Heart left ventricle (tissue), 16 donors: ENCODE measurements at regions not wholly inside any gene's neighbourhood (a gene's known extent, or its start where the extent isn't known, plus 50 kb on each side); places are given as distances from the start of the nearest gene placed in this dataset.
"Not testable (repeated sequence)": the region's sequence is repeated elsewhere in the genome, so short reads cannot be mapped to it uniquely, and the experiment has no call there.

ENCODE experiments used
- ATAC-seq, 4 donors: fragments of 200-7000 bp; cut with Tn5 transposase; one replicate each; pipeline ENCODE4 v1.9.1; 2020 to 2022; ENCODE audit warnings: moderate library complexity in 4 of 4, mild to moderate bottlenecking in 3 of 4, moderate number of reproducible peaks in 1 of 4
- DNase-seq, 5 donors: peaks; one replicate each; pipeline ENCODE4 v3.0.0-alpha.2; 2020
- H3K27ac ChIP-seq, 12 donors: fragments of 200-600 bp; sonication (generic) in 4 of 12; one replicate each; pipeline versions ENCODE4 v1.5.0 to v1.8.0; 2016 to 2022; ENCODE audit warnings: mild to moderate bottlenecking in 2 of 12
- H3K27me3 ChIP-seq, 9 donors: fragments of 200-600 bp; sonication (generic) in 2 of 9; one replicate each; pipeline versions ENCODE4 v1.5.1 to v1.8.0; 2016 to 2022; ENCODE audit warnings: mild to moderate bottlenecking in 3 of 9
- H3K36me3 ChIP-seq, 9 donors: fragments of 200-600 bp; sonication (generic) in 2 of 9; one replicate each; pipeline versions ENCODE4 v1.5.0 to v1.8.0; 2018 to 2022; ENCODE audit warnings: mild to moderate bottlenecking in 2 of 9
- H3K4me1 ChIP-seq, 12 donors: fragments of 200-600 bp; sonication (generic) in 4 of 12; one replicate each; pipeline versions ENCODE4 v1.5.0 to v1.8.0; 2016 to 2022; ENCODE audit warnings: mild to moderate bottlenecking in 3 of 12
- H3K4me3 ChIP-seq, 12 donors: fragments of 200-600 bp; sonication (generic) in 4 of 12; one replicate each; pipeline versions ENCODE4 v1.5.0 to v1.8.0; 2017 to 2022; ENCODE audit warnings: mild to moderate bottlenecking in 9 of 12, moderate library complexity in 4 of 12
- H3K9me3 ChIP-seq, 12 donors: fragments of 200-600 bp; sonication (generic) in 4 of 12; one replicate each; pipeline versions ENCODE4 v1.5.0 to v1.8.0; 2016 to 2022; ENCODE audit warnings: mild to moderate bottlenecking in 1 of 12
- CTCF ChIP-seq, 12 donors: fragments of 200-600 bp; sonication (generic) in 4 of 12; IDR thresholded peaks; one replicate each; pipeline versions ENCODE4 v1.5.0 to v1.8.0; 2018 to 2022; ENCODE audit warnings: antibody characterized with exemption in 12 of 12, mild to moderate bottlenecking in 5 of 12
- POLR2A ChIP-seq, 2 donors: fragments of 450-650 bp; IDR thresholded peaks; one replicate each; pipeline ENCODE4 v1.6.1; 2017; ENCODE audit warnings: antibody characterized with exemption in 2 of 2, mild to moderate bottlenecking in 2 of 2, moderate library complexity in 2 of 2
- WGBS, 4 donors: extraction: QIAGEN DNeasy Blood & Tissue Kit in 2 of 4; methylation state at CpG; one replicate each; pipeline versions ENCODE4 v1.1.5 to v1.1.7; 2013 to 2018; 5-methylcytosine and 5-hydroxymethylcytosine counted together
- intact Hi-C, 10 donors: fragments of 100-400 bp; cut with DNase I; formaldehyde crosslinking; loops; one replicate each; pipeline versions ENCODE4 v1.11.1 to v1.14.2; 2022
- donor health status: ischemic (EF 13 %, LVEDD 7.1; RV severe dilation, severe dysfunction).
- donor health status: healthy with polysubstance abuse.
- donor health status: DM: no; HTN: yes; CAD: no.
- donor health status: DM: no; HTN: no; CAD: no.
- donor health status: ischemic (EF 25% LVEDD 6.9; RV normal size, moderate dysfunction).
- donor health status: ischemic (EF 25% LVEDD 5.7; RV mildly dilated, moderate dysfunction).
- donor health status: healthy.
- donor health status: DM: yes; HTN: yes; CAD: no.
- donor health status: ischemic (EF 35%, LVEDD 5.7; RV mildly dilated, moderate dysfunction).
- donor health status: nonischemic (EF 11% LVEDD 7.7; RV severe dilation, severe dysfunction).
- donor health status: DM: yes; HTN: yes; CAD: no.
- donor health status: PGD.
- donor health status: ischemic (EF 29% LVEDD 5.4; RV normal size, mild dysfunction).
- donor health status: nonischemic (EF 23%, LVEDD 6.1; RV moderate dilation, normal function).

- no peaks in the 10 kb centered on the region for H3K27me3 ChIP-seq
- peak in 4 of 5 donors; percentile 48 to 67 (median 58) for DNase-seq
These were observed 136.6 kb downstream of the COPRS start for GRCh38 chr17:31722251-31723056.

GRCh38 chr17:31721291-31722025, 137.6 kb downstream of the COPRS start:
- no peaks in the 10 kb centered on the region for H3K27me3 ChIP-seq
- H3K36me3 ChIP-seq, result no peaks in the 10 kb centered on the region
- intact Hi-C loops, result no loop called here
- H3K4me1 ChIP-seq, result peaks cover 3 to 35% (median 19%) of the 10 kb centered on the region in 12 donors
- no peak overlapping the region for H3K4me3 ChIP-seq
- H3K9me3 ChIP-seq, result no peaks in the 10 kb centered on the region
- DNase-seq, result no peak
- ATAC-seq, result peak in 1 of 4 donors; percentile 19
- WGBS, 4 donors, result 84 to 88% (median 87%) methylated on average over 8 of the region's 8 CpGs
- TF ChIP-seq POLR2A (IDR thresholded peaks at IDR 0.05) (no peak), CTCF (IDR thresholded peaks at IDR 0.05) (no peak)
- H3K27ac ChIP-seq, result peak overlapping the region in 11 of 12 donors; percentile 44 to 82 (median 74)

More at GRCh38 chr17:31722251-31723056, 136.6 kb downstream of the COPRS start:
- no peaks in the 10 kb centered on the region for H3K36me3 ChIP-seq
- no peak overlapping the region for H3K4me3 ChIP-seq
- peak overlapping the region in 11 of 12 donors; percentile 44 to 82 (median 74) for H3K27ac ChIP-seq
- H3K9me3 ChIP-seq, result no peaks in the 10 kb centered on the region
- TF ChIP-seq POLR2A (IDR thresholded peaks at IDR 0.05) (no peak), CTCF (IDR thresholded peaks at IDR 0.05) (peak in 1 of 12 donors; percentile 14)
- intact Hi-C loops, result no loop called here
- H3K4me1 ChIP-seq, result peaks cover 3 to 35% (median 19%) of the 10 kb centered on the region in 12 donors
- WGBS, 4 donors, result 37 to 51% (median 38%) methylated on average over 14 of the region's 14 CpGs
- ATAC-seq, result peak; percentile 85 to 96 (median 96)

GRCh38 chr17:31717251-31717650, 141.8 kb downstream of the COPRS start:
- H3K9me3 ChIP-seq, H3K36me3 ChIP-seq, DNase-seq, H3K27me3 ChIP-seq, ATAC-seq, H3K4me3 ChIP-seq, intact Hi-C loops: not testable (repeated sequence)
- Histone ChIP-seq H3K27ac (peak overlapping the region in 1 of 12 donors; percentile 9), H3K4me1 (peaks cover 3 to 14% (median 10%) of the 10 kb centered on the region in 12 donors)
- 92 to 97% (median 93%) methylated on average over 6 of the region's 6 CpGs for WGBS, 4 donors

- Histone ChIP-seq H3K36me3 (no peaks in the 10 kb centered on the region), H3K9me3 (no peaks in the 10 kb centered on the region), H3K4me1 (no peaks in the 10 kb centered on the region), H3K4me3 (no peak overlapping the region), H3K27me3 (no peaks in the 10 kb centered on the region), H3K27ac (no peak overlapping the region)
- DNase-seq (no peak), ATAC-seq (no peak)
- TF ChIP-seq POLR2A (IDR thresholded peaks at IDR 0.05) (no peak), CTCF (IDR thresholded peaks at IDR 0.05) (no peak)
- intact Hi-C loops, result no loop called here
- 90 to 95% (median 93%) methylated on average over 5 of the region's 5 CpGs for WGBS, 4 donors
These were observed 143.6 kb downstream of the COPRS start for GRCh38 chr17:31715446-31715845.
